GM10266 (cell line): ENCODE measurements at regions not wholly inside any gene's neighbourhood (a gene's known extent, or its start where the extent isn't known, plus 50 kb on each side); places are given as distances from the start of the nearest gene placed in this dataset.

Experiments used
- DNase-seq: peaks from one replicate; pipeline ENCODE4 v3.0.0; 2012; ENCODE audit errors: extremely low spot score
- CTCF ChIP-seq: IDR thresholded peaks from 2 replicates; pipeline ENCODE4 v1.5.1; 2012; ENCODE audit warnings: mild to moderate bottlenecking, low read depth; ENCODE audit not compliant: control insufficient read depth, insufficient read depth; ENCODE audit errors: missing control alignments

- DNase-seq: no peak
- no peak for TF ChIP-seq CTCF
Measured at GRCh38 chr15:93683651-93684050, 547.7 kb upstream of the MCTP2 start.

- TF ChIP-seq CTCF: no peak
- no peak for DNase-seq
Measured at GRCh38 chr15:93671387-93671943, 559.9 kb upstream of the MCTP2 start.

GRCh38 chr15:93670931-93671330 is 560.4 kb upstream of the MCTP2 start:
- no peak for TF ChIP-seq CTCF
- no peak for DNase-seq

GRCh38 chr15:93664213-93664956 is 567.0 kb upstream of the MCTP2 start:
- no peak for DNase-seq
- TF ChIP-seq CTCF: no peak

- TF ChIP-seq CTCF: no peak
Measured at GRCh38 chr15:93662162-93662885, 569.0 kb upstream of the MCTP2 start.

GRCh38 chr15:93658026-93658816 is 569.2 kb upstream of the RGMA start:
- DNase-seq: no peak

More at GRCh38 chr15:93662162-93662885, 569.0 kb upstream of the MCTP2 start:
- no peak for DNase-seq

More at GRCh38 chr15:93658026-93658816, 569.2 kb upstream of the RGMA start:
- TF ChIP-seq CTCF: no peak
